Stimulated activated CD4-positive, alpha-beta T cell treated with anti-CD3 and anti-CD28 coated beads, Interleukin-2, amount 100 ng/mL, for 4 hours (primary cell): ENCODE measurements at regions not wholly inside any gene's neighbourhood (a gene's known extent, or its start where the extent isn't known, plus 50 kb on each side); places are given as distances from the start of the nearest gene placed in this dataset.

Experiments
- DNase-seq: peaks from one replicate; pipeline ENCODE4 v3.0.0-alpha.2; 2020; ENCODE audit warnings: low read depth

- DNase-seq, result no peak
Measured at GRCh38 chr6:22068561-22069305, 228.1 kb downstream of the PRL start.

- no peak for DNase-seq
Measured at GRCh38 chr6:22069306-22069800, 227.5 kb downstream of the PRL start.

- DNase-seq, result no peak
Measured at GRCh38 chr6:22071270-22072041, 225.4 kb downstream of the PRL start.

GRCh38 chr6:22072949-22073348 lies 223.9 kb downstream of the PRL start:
- DNase-seq, result no peak

GRCh38 chr6:22073516-22074198 lies 223.2 kb downstream of the PRL start:
- DNase-seq, result no peak

- no peak for DNase-seq
Measured at GRCh38 chr6:22078288-22078687, 218.5 kb downstream of the PRL start.

GRCh38 chr6:22078802-22079545 lies 217.9 kb downstream of the PRL start:
- DNase-seq, result no peak

- DNase-seq, result no peak
Measured at GRCh38 chr6:22079783-22080182, 217.1 kb downstream of the PRL start.

GRCh38 chr6:22081709-22082108 lies 215.1 kb downstream of the PRL start:
- DNase-seq, result no peak

GRCh38 chr6:22082218-22082617 lies 214.6 kb downstream of the PRL start:
- DNase-seq, result no peak

GRCh38 chr6:22083119-22083518 lies 213.7 kb downstream of the PRL start:
- DNase-seq, result no peak

GRCh38 chr6:22087960-22088706 lies 208.7 kb downstream of the PRL start:
- DNase-seq, result no peak

- DNase-seq, result no peak
Measured at GRCh38 chr6:22091424-22091948, 205.3 kb downstream of the PRL start.

GRCh38 chr6:22095836-22096235 lies 201.0 kb downstream of the PRL start:
- DNase-seq, result no peak

- DNase-seq, result no peak
Measured at GRCh38 chr6:22098601-22099031, 198.2 kb downstream of the PRL start.

GRCh38 chr6:22099231-22099630 lies 197.6 kb downstream of the PRL start:
- no peak for DNase-seq

- no peak for DNase-seq
Measured at GRCh38 chr6:22099923-22100322, 196.9 kb downstream of the PRL start.

GRCh38 chr6:22101163-22101562 lies 195.7 kb downstream of the PRL start:
- no peak for DNase-seq

- DNase-seq, result no peak
Measured at GRCh38 chr6:22102671-22103070, 194.2 kb downstream of the PRL start.

- DNase-seq, result no peak
Measured at GRCh38 chr6:22106451-22106850, 190.4 kb downstream of the PRL start.

- DNase-seq, result no peak
Measured at GRCh38 chr6:22106961-22107360, 189.9 kb downstream of the PRL start.
